ENCODE measurements at regions not wholly inside any gene's neighbourhood (a gene's known extent, or its start where the extent isn't known, plus 50 kb on each side); places are given as distances from the start of the nearest gene placed in this dataset.

GRCh38 chr2:15735484-15736326, 144.0 kb downstream of the DDX1 start:
- H3K4me3 ChIP-seq (ENCODE audit: low read depth, low read length): no peak overlapping the region
- peaks cover 16% of the 10 kb centered on the region for H3K4me1 ChIP-seq (ENCODE audit: control insufficient read depth, insufficient read depth, low read length)
- TF ChIP-seq REST (tag by site-specific recombination; IDR thresholded peaks at IDR 0.05) (no peak), YY1 (tag by site-specific recombination; IDR thresholded peaks at IDR 0.05) (no peak), KLF9 (tag by site-specific recombination; IDR thresholded peaks at IDR 0.05; ENCODE audit: low read depth) (no peak)
- no peak overlapping the region for H3K27ac ChIP-seq (ENCODE audit: extremely low read depth, low read depth, low read length)
- H3K36me3 ChIP-seq (ENCODE audit: control insufficient read depth in 2 of 2, insufficient read depth in 1 of 2, low read length in 2 of 2): no peaks in the 10 kb centered on the region
- no peaks in the 10 kb centered on the region for H3K9me3 ChIP-seq (ENCODE audit: control insufficient read depth, insufficient read depth, low read depth, low read length)
- ChIA-PET CTCF (interaction anchor here (0.6 to 1.3 kb wide), 4 partner anchors 12 to 772 kb away, joined by 3 read pairs; no protein-coding TSS in a partner anchor), POLR2A (no interaction called here)

GRCh38 chr2:15736396-15737180, 144.9 kb downstream of the DDX1 start:
- CTCF ChIA-PET: interaction anchor here (1.2 to 1.3 kb wide), 2 partner anchors 11 to 98 kb away, joined by 3 read pairs; no protein-coding TSS in a partner anchor
- TF ChIP-seq ZNF391 (tag by site-specific recombination; IDR thresholded peaks at IDR 0.05; ENCODE audit: borderline replicate concordance, low read depth): no peak
- no peak for TF ChIP-seq ZNF112 (tag by site-specific recombination; IDR thresholded peaks at IDR 0.05)
- TF ChIP-seq KLF1 (tag by site-specific recombination; IDR thresholded peaks at IDR 0.05): no peak
- no peak for TF ChIP-seq TSHZ1 (tag by site-specific recombination; IDR thresholded peaks at IDR 0.05; ENCODE audit: borderline replicate concordance)
- no peak for TF ChIP-seq GLIS2 (tag by site-specific recombination; IDR thresholded peaks at IDR 0.05)
- TF ChIP-seq ZNF704 (tag by site-specific recombination; IDR thresholded peaks at IDR 0.05): no peak
- Histone ChIP-seq H3K4me1 (ENCODE audit: control insufficient read depth, insufficient read depth, low read length) (peaks cover 12% of the 10 kb centered on the region), H3K4me3 (ENCODE audit: low read depth, low read length) (no peak overlapping the region), H3K27ac (ENCODE audit: extremely low read depth, low read depth, low read length) (no peak overlapping the region), H3K36me3 (ENCODE audit: control insufficient read depth in 2 of 2, insufficient read depth in 1 of 2, low read length in 2 of 2) (no peaks in the 10 kb centered on the region), H3K9me3 (ENCODE audit: control insufficient read depth, insufficient read depth, low read depth, low read length) (no peaks in the 10 kb centered on the region)
- POLR2A ChIA-PET: no interaction called here
